Epithelial cell of esophagus (primary cell): ENCODE measurements at regions not wholly inside any gene's neighbourhood (a gene's known extent, or its start where the extent isn't known, plus 50 kb on each side); places are given as distances from the start of the nearest gene placed in this dataset.
A peak's percentile ranks its signal among the peaks of the same experiment; 100 is the strongest.

Experiments
- DNase-seq: peaks from one replicate; pipeline ENCODE4 v3.0.0; 2010; ENCODE audit warnings: low read depth
- H3K4me3 ChIP-seq: 2 replicates; pipeline ENCODE4 v1.5.1; 2011; ENCODE audit warnings: mild to moderate bottlenecking, low read length, control low read depth
- TF ChIP-seq, protein P1 (sequence below): IDR thresholded peaks from 2 replicates; pipeline ENCODE4 v1.5.1; 2011; ENCODE audit warnings: low read depth, mild to moderate bottlenecking, low read length, control low read depth, inconsistent platforms; ENCODE audit not compliant: insufficient read depth; ENCODE audit errors: missing control alignments

- TF ChIP-seq, protein P1, sequence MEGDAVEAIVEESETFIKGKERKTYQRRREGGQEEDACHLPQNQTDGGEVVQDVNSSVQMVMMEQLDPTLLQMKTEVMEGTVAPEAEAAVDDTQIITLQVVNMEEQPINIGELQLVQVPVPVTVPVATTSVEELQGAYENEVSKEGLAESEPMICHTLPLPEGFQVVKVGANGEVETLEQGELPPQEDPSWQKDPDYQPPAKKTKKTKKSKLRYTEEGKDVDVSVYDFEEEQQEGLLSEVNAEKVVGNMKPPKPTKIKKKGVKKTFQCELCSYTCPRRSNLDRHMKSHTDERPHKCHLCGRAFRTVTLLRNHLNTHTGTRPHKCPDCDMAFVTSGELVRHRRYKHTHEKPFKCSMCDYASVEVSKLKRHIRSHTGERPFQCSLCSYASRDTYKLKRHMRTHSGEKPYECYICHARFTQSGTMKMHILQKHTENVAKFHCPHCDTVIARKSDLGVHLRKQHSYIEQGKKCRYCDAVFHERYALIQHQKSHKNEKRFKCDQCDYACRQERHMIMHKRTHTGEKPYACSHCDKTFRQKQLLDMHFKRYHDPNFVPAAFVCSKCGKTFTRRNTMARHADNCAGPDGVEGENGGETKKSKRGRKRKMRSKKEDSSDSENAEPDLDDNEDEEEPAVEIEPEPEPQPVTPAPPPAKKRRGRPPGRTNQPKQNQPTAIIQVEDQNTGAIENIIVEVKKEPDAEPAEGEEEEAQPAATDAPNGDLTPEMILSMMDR, result no peak
- DNase-seq, result no peak
- no peak overlapping the region for H3K4me3 ChIP-seq
Observed at GRCh38 chr4:170256807-170257206, 167.1 kb upstream of the AADAT start.

GRCh38 chr4:170248576-170248975, 158.8 kb upstream of the AADAT start:
- no peak overlapping the region for H3K4me3 ChIP-seq
- peak; percentile 84 for DNase-seq
- TF ChIP-seq, protein P1, result no peak

GRCh38 chr4:170248029-170248428, 158.3 kb upstream of the AADAT start:
- DNase-seq, result peak; percentile 38
- H3K4me3 ChIP-seq, result no peak overlapping the region
- TF ChIP-seq, protein P1, result no peak

- no peak for DNase-seq
- TF ChIP-seq, protein P1, result no peak
- H3K4me3 ChIP-seq, result no peak overlapping the region
Observed at GRCh38 chr4:170247596-170247995, 157.8 kb upstream of the AADAT start.

- H3K4me3 ChIP-seq, result no peak overlapping the region
- DNase-seq, result peak; percentile 86
- TF ChIP-seq, protein P1, result peak; percentile 14
Observed at GRCh38 chr4:170243662-170244288, 154.0 kb upstream of the AADAT start.

DNA sequence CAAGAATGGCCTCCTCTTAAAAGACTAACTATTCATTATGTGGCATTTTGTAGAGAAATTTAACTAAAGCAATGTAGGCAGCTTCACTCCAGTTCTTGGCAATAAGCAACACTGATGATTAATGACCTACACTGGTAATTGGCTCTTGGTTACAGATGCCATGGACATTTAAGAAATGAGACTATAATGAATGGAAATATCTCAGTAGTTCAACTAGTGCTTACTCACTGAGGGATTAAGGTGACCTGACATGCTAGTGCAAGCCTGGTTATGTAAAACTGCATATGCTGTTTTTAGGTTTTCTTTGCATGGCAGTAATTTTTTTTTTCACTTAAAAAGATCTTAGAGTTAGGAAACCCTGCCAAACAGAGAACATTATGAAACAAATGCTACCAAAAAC, 152.7 kb upstream of the AADAT start:
- H3K4me3 ChIP-seq, result no peak overlapping the region
- peak; percentile 92 for DNase-seq
- TF ChIP-seq, protein P1, result no peak

GRCh38 chr4:170234800-170235199, 145.0 kb upstream of the AADAT start:
- no peak overlapping the region for H3K4me3 ChIP-seq
- DNase-seq, result no peak
- TF ChIP-seq, protein P1, result no peak
